HG02623 (cell line): ENCODE measurements at regions not wholly inside any gene's neighbourhood (a gene's known extent, or its start where the extent isn't known, plus 50 kb on each side); places are given as distances from the start of the nearest gene placed in this dataset.

Experiments
- ATAC-seq: cut with Tn5 transposase; IDR thresholded peaks from one replicate; pipeline ENCODE4 v1.9.1; 2021; ENCODE audit warnings: moderate library complexity; ENCODE audit not compliant: unreplicated experiment

GRCh38 chr12:30440826-30441602 lies 254.7 kb downstream of the IPO8 start:
- no peak for ATAC-seq

GRCh38 chr12:30439201-30439600 lies 256.5 kb downstream of the IPO8 start:
- ATAC-seq, result no peak

- ATAC-seq, result no peak
Measured at GRCh38 chr12:30438601-30439041, 257.0 kb downstream of the IPO8 start.

GRCh38 chr12:30437616-30438015 lies 258.1 kb downstream of the IPO8 start:
- no peak for ATAC-seq

- no peak for ATAC-seq
Measured at GRCh38 chr12:30437044-30437443, 258.6 kb downstream of the IPO8 start.

GRCh38 chr12:30428098-30428497 lies 267.6 kb downstream of the IPO8 start:
- no peak for ATAC-seq

GRCh38 chr12:30427555-30427954 lies 268.1 kb downstream of the IPO8 start:
- no peak for ATAC-seq

GRCh38 chr12:30425445-30425844 lies 270.2 kb downstream of the IPO8 start:
- no peak for ATAC-seq

GRCh38 chr12:30423330-30423729 lies 272.3 kb downstream of the IPO8 start:
- ATAC-seq, result no peak

- ATAC-seq, result no peak
Measured at GRCh38 chr12:30422844-30423243, 272.8 kb downstream of the IPO8 start.

- ATAC-seq, result no peak
Measured at GRCh38 chr12:30420561-30420960, 275.1 kb downstream of the IPO8 start.

- no peak for ATAC-seq
Measured at GRCh38 chr12:30417697-30418231, 277.9 kb downstream of the IPO8 start.

GRCh38 chr12:30416631-30417030 lies 279.0 kb downstream of the IPO8 start:
- no peak for ATAC-seq

GRCh38 chr12:30415777-30416176 lies 279.9 kb downstream of the IPO8 start:
- ATAC-seq, result no peak

- ATAC-seq, result no peak
Measured at GRCh38 chr12:30414507-30414906, 281.2 kb downstream of the IPO8 start.

- ATAC-seq, result no peak
Measured at GRCh38 chr12:30400349-30400748, 295.3 kb downstream of the IPO8 start.

- no peak for ATAC-seq
Measured at GRCh38 chr12:30399859-30400258, 295.8 kb downstream of the IPO8 start.

GRCh38 chr12:30396576-30396975 lies 299.1 kb downstream of the IPO8 start:
- ATAC-seq, result no peak

- ATAC-seq, result no peak
Measured at GRCh38 chr12:30395190-30395589, 300.5 kb downstream of the IPO8 start.

- no peak for ATAC-seq
Measured at GRCh38 chr12:30391766-30392366, 303.8 kb downstream of the IPO8 start.

- ATAC-seq, result no peak
Measured at GRCh38 chr12:30385706-30386105, 310.0 kb downstream of the IPO8 start.

GRCh38 chr12:30384976-30385375 lies 310.7 kb downstream of the IPO8 start:
- no peak for ATAC-seq
